NCI-H446 (cell line): ENCODE measurements at regions not wholly inside any gene's neighbourhood (a gene's known extent, or its start where the extent isn't known, plus 50 kb on each side); places are given as distances from the start of the nearest gene placed in this dataset.
"Not testable (repeated sequence)": the region's sequence is repeated elsewhere in the genome, so short reads cannot be mapped to it uniquely, and the experiment has no call there.

Experiments
- DNase-seq, 2 experiments: peaks; one replicate each; lab custom pipeline; 2025; lab: John Stamatoyannopoulos, UW

DNA sequence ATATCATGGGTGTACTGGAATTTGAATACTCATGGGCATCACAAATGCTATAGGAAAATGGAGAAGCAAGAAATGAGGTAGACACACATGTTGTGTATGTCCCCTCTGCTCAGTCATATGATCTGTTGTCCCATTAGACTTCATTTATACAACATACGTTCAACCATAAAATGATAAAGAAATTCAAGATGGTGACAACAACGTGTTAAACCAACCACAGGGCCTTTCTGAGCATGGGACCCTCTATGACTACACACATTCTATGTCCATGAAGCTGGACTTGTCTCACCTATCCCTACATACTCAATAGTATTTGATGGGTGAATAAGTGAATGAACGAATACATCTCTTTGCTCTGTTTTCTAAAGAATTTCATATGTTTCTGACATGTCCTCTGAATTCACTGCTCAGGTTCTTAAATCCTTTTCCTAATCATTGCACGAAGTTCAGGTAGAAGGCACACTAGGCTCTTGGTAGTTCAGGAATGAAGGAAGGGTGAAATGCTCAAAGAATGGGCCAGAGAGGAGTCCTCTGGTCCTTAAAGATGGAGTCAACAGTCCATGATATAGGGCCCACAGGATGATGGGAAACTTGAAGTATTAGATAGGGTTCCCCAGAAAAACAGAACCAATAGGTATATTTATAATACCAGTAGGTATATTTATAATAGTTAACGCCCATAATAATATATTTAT lies 105.7 kb upstream of the PPM1H start:
- DNase-seq: no peak

- DNase-seq: no peak
Measured at GRCh38 chr12:63038713-63039100, 103.8 kb upstream of the PPM1H start.

DNA sequence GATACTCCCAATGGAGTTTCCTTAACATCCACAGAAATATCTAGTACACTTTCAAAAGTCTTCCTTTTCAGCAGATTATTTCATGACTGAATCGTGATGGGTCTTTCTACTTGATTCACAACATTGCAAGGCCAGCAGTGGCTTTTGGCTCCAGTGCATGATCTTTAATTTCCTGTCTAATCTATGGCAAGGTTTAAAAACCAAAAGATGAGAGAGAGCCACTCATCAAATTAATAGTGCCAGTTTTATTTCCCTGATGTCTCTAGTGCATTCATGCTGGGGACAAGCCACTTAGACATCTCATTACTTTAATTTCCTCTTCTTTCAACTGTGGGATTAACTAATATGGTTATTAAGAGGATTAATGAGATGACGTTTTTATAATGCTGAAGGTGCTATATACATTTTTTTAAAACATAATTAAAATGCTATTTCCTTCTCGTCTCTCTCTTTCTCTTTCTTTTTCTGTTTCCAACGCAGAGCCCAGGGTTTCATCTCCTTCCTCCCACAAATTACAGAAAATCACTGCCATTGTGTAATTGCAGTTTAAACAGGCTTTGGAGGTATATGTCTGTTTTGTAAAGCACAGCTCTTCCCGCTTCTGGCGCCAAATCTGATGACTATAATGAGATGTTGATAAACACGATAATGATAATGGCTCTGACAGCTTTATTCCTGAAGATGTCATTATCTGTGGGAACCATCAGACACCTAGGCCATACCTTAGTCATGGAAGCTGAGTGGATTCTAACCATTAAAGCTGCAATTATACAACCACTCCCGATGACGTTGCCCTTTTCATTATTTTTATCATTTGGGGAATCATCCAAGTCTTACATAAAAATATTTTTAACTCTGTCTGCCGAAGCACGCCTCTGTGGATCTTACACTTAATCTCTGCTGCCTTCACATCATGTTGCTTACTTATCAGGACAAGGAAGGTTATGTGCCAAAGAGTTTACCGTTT lies 103.1 kb upstream of the PPM1H start:
- DNase-seq: no peak

DNA sequence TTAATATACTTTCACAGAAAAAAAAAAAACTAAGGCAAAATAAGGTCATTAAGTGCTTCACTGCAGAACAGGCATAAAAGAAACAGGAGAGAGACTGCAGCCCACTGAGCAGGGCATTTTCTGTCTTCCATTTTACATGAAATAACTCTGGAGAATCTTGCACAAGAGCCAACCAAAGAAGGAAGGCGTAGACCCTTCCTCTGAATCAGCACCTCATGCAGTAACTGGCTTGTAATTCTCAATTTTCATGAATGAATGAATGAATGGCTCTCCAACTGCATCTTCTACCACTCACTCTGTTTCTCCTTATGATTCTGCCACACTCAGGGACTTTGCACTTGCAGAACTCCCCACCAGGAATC lies 102.0 kb upstream of the PPM1H start:
- no peak for DNase-seq

GRCh38 chr12:63036216-63036973 lies 101.4 kb upstream of the PPM1H start:
- no peak for DNase-seq

DNA sequence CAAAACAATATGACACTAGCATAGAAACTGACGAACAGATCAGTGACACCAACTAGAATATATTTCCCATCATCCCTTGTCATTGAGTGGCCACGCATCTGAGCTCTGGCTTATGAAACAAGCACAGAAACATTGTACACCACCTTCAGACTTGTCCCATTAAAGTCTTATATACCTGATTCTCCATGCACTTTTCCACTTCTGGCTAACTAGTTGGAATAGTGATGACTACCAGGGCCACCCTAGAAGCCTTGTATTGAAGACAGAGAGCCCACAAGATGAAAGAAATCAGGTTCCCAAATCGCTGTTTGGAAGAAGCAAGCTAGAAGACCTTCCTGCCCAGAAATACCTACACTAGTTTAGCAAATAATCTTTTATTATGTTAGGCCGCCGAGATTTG lies 99.7 kb upstream of the PPM1H start:
- DNase-seq: no peak

GRCh38 chr12:63029676-63030075 lies 94.7 kb upstream of the PPM1H start:
- DNase-seq: no peak

DNA sequence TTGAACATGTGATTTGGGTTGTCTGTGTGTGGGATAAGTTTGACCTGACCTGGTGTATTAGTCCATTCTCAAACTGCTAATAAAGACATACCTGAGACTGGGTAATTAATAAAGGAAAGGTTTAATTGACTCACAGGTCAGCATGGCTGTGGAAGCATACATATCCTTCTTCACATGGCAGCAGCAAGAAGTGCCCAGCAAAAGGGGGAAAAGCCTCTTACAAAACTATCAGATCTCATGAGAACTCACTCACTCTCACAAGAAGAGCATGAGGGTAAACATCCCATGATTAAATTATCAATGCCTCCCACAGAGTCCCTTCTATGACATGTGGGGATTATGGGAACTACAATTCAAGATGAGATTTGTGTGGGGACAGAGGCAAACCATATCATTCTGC lies 94.0 kb upstream of the PPM1H start:
- DNase-seq: no peak

GRCh38 chr12:63025116-63025515 lies 90.2 kb upstream of the PPM1H start:
- DNase-seq: no peak

- DNase-seq: no peak
Measured at GRCh38 chr12:63023926-63024325, 89.0 kb upstream of the PPM1H start.

DNA sequence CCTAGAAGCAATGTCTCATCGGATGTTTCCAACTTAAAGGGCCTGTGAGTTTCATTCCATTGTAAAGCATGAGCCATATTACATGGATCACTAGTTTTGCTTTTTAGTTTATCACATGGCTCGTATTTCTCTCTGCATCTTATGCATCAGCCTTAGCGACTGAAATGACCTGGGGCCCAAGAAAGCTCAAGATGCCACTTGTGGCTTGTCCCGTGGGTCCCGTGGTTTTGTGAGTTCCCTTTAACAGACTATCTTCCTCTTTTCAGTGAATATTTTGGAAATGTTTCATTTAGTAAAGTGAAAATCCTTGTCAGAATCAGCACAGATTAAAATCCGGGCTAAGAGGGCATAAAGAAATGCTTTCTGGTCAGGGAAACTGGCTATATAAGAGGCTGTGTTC lies 86.2 kb upstream of the PPM1H start:
- DNase-seq: no peak

DNA sequence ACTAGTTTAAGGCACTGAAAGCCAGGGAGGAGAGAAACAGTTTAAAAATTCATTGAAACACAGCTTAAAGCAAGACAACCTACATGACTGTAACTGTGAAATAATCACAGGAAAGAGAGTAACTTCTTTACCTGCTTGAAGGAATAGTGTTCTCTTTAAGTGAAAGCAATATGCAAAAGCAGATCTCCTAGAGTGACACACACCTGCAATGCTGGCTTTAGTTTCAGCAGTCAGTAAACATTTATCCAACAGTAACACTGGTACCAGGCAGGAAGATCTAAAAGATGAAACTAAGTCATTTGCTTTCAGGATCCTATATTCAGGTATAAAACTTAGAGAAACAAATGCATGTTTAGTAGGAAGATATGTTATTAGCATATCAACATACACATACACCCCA lies 85.3 kb upstream of the PPM1H start:
- no peak for DNase-seq

- DNase-seq: no peak
Measured at GRCh38 chr12:63018273-63018672, 83.3 kb upstream of the PPM1H start.

- no peak for DNase-seq
Measured at GRCh38 chr12:63013302-63013701, 78.4 kb upstream of the PPM1H start.

DNA sequence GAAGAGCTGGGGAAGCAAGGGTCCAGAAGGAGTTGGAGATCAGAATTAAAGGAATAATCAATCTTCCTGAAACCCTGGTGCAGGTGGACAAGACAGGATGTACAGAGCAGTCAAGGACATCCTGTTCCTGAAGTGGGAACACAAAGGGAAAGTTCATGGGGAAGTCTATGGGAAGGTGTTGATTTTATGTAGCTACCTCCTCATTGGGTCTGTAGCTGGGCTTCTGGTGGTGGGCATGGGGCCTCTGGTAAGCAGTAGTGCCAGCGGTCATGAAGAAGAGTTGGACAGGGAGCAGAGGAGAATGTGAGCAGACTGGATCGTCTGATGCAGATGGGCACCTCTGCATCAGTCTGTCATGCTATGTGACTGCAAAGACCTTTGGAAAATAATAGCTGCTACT lies 75.7 kb upstream of the PPM1H start:
- no peak for DNase-seq

- no peak for DNase-seq
Measured at GRCh38 chr12:63008372-63008771, 73.4 kb upstream of the PPM1H start.

- no peak for DNase-seq
Measured at GRCh38 chr12:63007726-63008125, 72.8 kb upstream of the PPM1H start.

GRCh38 chr12:63006536-63006935 lies 71.6 kb upstream of the PPM1H start:
- no peak for DNase-seq

DNA sequence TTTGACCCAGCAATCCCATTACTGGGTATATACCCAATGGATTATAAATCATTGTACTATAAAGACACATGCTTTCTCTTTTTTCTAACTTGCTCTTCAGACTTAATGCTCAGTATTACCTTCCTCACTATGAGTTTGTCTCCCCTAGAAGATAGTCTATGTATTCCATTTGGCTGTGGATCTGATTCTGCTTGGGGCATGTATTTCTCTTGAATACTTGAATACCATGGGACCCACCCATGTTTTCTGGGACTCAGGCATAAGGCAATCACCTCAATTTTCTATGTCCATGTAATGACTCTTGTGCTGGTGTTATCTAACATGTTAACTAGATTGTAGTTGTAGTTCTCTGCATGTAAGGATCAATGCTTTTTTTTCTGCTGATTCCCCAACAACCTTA lies 70.4 kb upstream of the PPM1H start:
- no peak for DNase-seq

DNA sequence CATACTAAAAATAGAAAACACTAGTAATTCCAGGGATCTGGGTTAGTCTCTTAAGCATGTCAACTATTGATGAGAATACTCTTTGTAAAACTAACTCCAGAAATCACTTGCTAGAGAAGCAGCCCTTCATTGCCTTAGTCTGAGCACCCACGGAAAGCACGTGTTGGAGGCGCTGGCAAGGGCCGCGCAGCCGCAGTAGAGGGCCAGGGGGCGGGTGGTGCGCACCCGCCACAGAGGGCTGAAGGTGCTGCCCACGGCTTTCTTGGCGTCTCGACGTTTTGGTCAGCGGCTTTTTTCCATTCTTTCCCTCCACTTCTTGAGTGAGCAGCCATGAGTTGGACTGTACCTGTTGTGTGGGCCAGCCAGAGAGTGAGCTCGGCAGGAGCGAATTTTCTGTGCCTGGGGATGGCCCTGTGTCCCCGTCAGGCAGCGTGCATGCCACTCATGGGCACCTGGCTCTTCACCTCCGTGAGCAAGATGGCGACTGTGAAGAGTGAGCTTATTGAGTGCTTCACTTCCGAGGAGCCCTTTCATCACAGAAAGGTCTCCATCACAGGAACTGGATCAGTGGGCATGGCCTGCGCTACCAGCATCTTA lies 68.4 kb upstream of the PPM1H start:
- DNase-seq: no peak

- not testable (repeated sequence) for DNase-seq
Measured at GRCh38 chr12:63002059-63002458, 67.1 kb upstream of the PPM1H start.

GRCh38 chr12:62998454-62998853 lies 63.5 kb upstream of the PPM1H start:
- DNase-seq: no peak
